Muscle layer of duodenum (tissue), 2 donors: ENCODE measurements at regions not wholly inside any gene's neighbourhood (a gene's known extent, or its start where the extent isn't known, plus 50 kb on each side); places are given as distances from the start of the nearest gene placed in this dataset.

Experiments
- H3K27ac ChIP-seq: one replicate; pipeline ENCODE4 v1.7.0; 2013; ENCODE audit warnings: mild to moderate bottlenecking, low read length
- H3K27me3 ChIP-seq: one replicate; pipeline ENCODE4 v1.7.0; 2013; ENCODE audit warnings: low read depth, mild to moderate bottlenecking, control low read depth, low read length
- H3K36me3 ChIP-seq, 2 donors: one replicate each; pipeline ENCODE4 v1.7.0; 2013; ENCODE audit warnings: low read length in 2 of 2, control low read depth in 1 of 2, mild to moderate bottlenecking in 1 of 2; ENCODE audit not compliant: insufficient read depth in 2 of 2, control insufficient read depth in 1 of 2
- H3K4me1 ChIP-seq, 2 donors: one replicate each; pipeline ENCODE4 v1.7.0; 2013; ENCODE audit warnings: low read length in 2 of 2, mild to moderate bottlenecking in 2 of 2, control low read depth in 1 of 2, moderate library complexity in 1 of 2; ENCODE audit not compliant: insufficient read depth in 2 of 2, control insufficient read depth in 1 of 2
- H3K4me3 ChIP-seq, 2 donors: one replicate each; pipeline ENCODE4 v1.7.0; 2013; ENCODE audit warnings: low read length in 2 of 2, low read depth in 1 of 2, mild to moderate bottlenecking in 1 of 2
- H3K9me3 ChIP-seq, 2 donors: one replicate each; pipeline ENCODE4 v1.7.0; 2013; ENCODE audit warnings: low read length in 2 of 2, control low read depth in 1 of 2, mild to moderate bottlenecking in 1 of 2; ENCODE audit not compliant: control insufficient read depth in 1 of 2
- donor health status: healthy.

GRCh38 chr18:76223403-76223802, 271.6 kb downstream of the ZNF516 start:
- Histone ChIP-seq H3K27ac (no peak overlapping the region), H3K4me1 (no peaks in the 10 kb centered on the region), H3K27me3 (no peaks in the 10 kb centered on the region), H3K4me3 (no peak overlapping the region), H3K9me3 (no peaks in the 10 kb centered on the region), H3K36me3 (no peaks in the 10 kb centered on the region)

- Histone ChIP-seq H3K4me3 (no peak overlapping the region), H3K9me3 (peaks cover 0 to 3% of the 10 kb centered on the region in 2 donors), H3K27me3 (no peaks in the 10 kb centered on the region), H3K4me1 (no peaks in the 10 kb centered on the region), H3K27ac (no peak overlapping the region), H3K36me3 (no peaks in the 10 kb centered on the region)
Measured at GRCh38 chr18:76219023-76219422, 276.0 kb downstream of the ZNF516 start.

GRCh38 chr18:76216096-76216495, 278.9 kb downstream of the ZNF516 start:
- no peaks in the 10 kb centered on the region for H3K27me3 ChIP-seq
- H3K4me1 ChIP-seq, result no peaks in the 10 kb centered on the region
- peaks cover 0 to 3% of the 10 kb centered on the region in 2 donors for H3K9me3 ChIP-seq
- H3K4me3 ChIP-seq, result no peak overlapping the region
- no peaks in the 10 kb centered on the region for H3K36me3 ChIP-seq
- no peak overlapping the region for H3K27ac ChIP-seq

GRCh38 chr18:76213991-76214390, 281.1 kb downstream of the ZNF516 start:
- H3K9me3 ChIP-seq, result peaks cover 0 to 3% of the 10 kb centered on the region in 2 donors
- H3K4me3 ChIP-seq, result no peak overlapping the region
- H3K36me3 ChIP-seq, result no peaks in the 10 kb centered on the region
- H3K4me1 ChIP-seq, result no peaks in the 10 kb centered on the region
- H3K27me3 ChIP-seq, result no peaks in the 10 kb centered on the region
- no peak overlapping the region for H3K27ac ChIP-seq

GRCh38 chr18:76212960-76213359, 282.1 kb downstream of the ZNF516 start:
- no peak overlapping the region for H3K4me3 ChIP-seq
- no peaks in the 10 kb centered on the region for H3K36me3 ChIP-seq
- no peaks in the 10 kb centered on the region for H3K4me1 ChIP-seq
- H3K27ac ChIP-seq, result no peak overlapping the region
- H3K27me3 ChIP-seq, result no peaks in the 10 kb centered on the region
- H3K9me3 ChIP-seq, result peaks cover 0 to 3% of the 10 kb centered on the region in 2 donors

DNA sequence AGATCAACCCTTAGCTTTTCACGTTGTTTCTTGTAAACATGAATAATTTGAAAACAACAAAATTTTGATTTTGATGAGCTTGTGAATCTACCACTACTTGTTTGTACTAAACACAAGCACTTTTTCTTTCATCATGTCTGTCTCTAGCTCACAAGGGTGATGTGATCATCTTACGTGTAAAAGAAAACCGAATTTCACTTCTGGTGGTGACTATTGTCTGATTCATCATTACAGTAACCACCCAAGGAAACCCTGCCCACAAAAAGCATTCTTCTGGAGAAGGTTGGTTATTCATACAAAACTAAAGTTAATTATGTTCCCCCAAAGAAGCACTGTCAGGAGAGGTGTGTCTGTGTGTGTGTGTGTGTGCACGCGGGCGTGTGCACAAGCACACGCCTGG, 285.4 kb downstream of the ZNF516 start:
- Histone ChIP-seq H3K27me3 (no peaks in the 10 kb centered on the region), H3K4me3 (no peak overlapping the region), H3K27ac (no peak overlapping the region), H3K4me1 (no peaks in the 10 kb centered on the region), H3K36me3 (no peaks in the 10 kb centered on the region), H3K9me3 (no peaks in the 10 kb centered on the region)

GRCh38 chr18:76208678-76209306, 286.2 kb downstream of the ZNF516 start:
- no peaks in the 10 kb centered on the region for H3K4me1 ChIP-seq
- no peaks in the 10 kb centered on the region for H3K36me3 ChIP-seq
- no peaks in the 10 kb centered on the region for H3K9me3 ChIP-seq
- no peak overlapping the region for H3K27ac ChIP-seq
- H3K27me3 ChIP-seq, result no peaks in the 10 kb centered on the region
- peak overlapping the region; percentile 22 to 27 for H3K4me3 ChIP-seq

DNA sequence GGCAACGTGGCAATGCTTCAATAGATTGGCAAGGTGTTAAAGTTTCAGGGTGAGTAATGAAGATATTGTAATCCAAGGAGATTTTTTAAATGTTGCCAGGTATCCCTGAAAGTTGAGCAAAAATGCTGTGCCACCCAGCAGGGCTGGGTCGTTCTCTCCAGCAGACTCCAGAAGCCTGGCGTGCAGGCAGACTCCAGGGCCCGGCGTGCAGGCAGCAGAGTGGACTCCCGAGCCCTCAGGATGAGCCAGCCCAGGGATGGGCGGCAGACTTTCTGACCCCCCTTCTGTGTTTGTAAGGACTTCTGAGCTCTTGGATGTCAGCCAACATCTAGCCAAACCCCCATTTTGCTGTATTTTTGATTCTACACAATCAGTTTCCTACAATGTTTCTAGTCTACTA, 289.1 kb downstream of the ZNF516 start:
- H3K27ac ChIP-seq, result no peak overlapping the region
- no peaks in the 10 kb centered on the region for H3K27me3 ChIP-seq
- H3K9me3 ChIP-seq, result no peaks in the 10 kb centered on the region
- H3K4me3 ChIP-seq, result no peak overlapping the region
- no peaks in the 10 kb centered on the region for H3K36me3 ChIP-seq
- H3K4me1 ChIP-seq, result no peaks in the 10 kb centered on the region

DNA sequence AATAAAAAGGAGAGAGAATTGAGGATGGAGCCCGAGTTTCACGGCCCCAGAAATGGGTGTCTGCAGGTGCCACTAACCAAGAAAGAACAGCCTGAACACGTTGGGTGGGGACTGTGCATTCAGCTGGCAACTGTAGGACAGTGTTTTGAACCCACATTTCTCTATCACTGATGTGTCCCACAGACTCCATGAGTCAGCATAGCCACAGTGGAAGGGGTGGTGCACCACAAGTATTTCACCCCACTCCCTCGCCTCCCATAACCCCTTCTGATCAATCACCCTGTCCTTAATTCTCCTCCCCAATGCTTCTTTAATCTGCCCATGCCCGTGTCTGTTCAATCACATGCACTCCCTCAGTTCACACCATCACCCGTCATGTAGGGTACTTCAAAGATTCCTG, 291.5 kb downstream of the ZNF516 start:
- Histone ChIP-seq H3K9me3 (no peaks in the 10 kb centered on the region), H3K36me3 (no peaks in the 10 kb centered on the region), H3K4me3 (no peak overlapping the region), H3K27me3 (no peaks in the 10 kb centered on the region), H3K27ac (no peak overlapping the region), H3K4me1 (no peaks in the 10 kb centered on the region)

DNA sequence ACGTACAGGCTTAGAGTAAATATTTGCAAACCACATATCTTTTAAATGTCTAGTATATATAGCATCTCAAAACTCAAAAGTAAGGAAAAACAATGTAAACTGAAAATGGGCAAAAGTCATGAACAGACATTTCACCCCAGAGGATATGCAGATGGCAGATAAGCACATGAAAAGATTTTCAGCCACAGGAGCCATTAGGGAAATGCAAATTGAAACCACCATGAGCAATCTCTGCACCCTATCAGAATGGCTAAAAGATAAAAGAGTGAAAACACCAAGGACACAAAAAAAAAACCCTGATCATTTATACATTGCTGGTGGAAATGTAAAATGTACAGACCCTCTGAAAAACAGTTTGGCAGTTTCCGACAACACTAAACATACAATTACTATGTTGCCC, 292.7 kb downstream of the ZNF516 start:
- no peaks in the 10 kb centered on the region for H3K9me3 ChIP-seq
- H3K27ac ChIP-seq, result no peak overlapping the region
- H3K4me1 ChIP-seq, result no peaks in the 10 kb centered on the region
- H3K27me3 ChIP-seq, result no peaks in the 10 kb centered on the region
- no peak overlapping the region for H3K4me3 ChIP-seq
- H3K36me3 ChIP-seq, result no peaks in the 10 kb centered on the region

GRCh38 chr18:76195601-76196000, 299.4 kb downstream of the ZNF516 start:
- Histone ChIP-seq H3K36me3 (no peaks in the 10 kb centered on the region), H3K9me3 (peaks cover 0 to 10% of the 10 kb centered on the region in 2 donors), H3K4me3 (no peak overlapping the region), H3K4me1 (no peaks in the 10 kb centered on the region), H3K27ac (no peak overlapping the region), H3K27me3 (no peaks in the 10 kb centered on the region)

- Histone ChIP-seq H3K27me3 (no peaks in the 10 kb centered on the region), H3K4me1 (no peaks in the 10 kb centered on the region), H3K36me3 (no peaks in the 10 kb centered on the region), H3K27ac (no peak overlapping the region), H3K9me3 (peaks cover 0 to 15% of the 10 kb centered on the region in 2 donors), H3K4me3 (no peak overlapping the region)
Measured at GRCh38 chr18:76188097-76188496, 306.9 kb downstream of the ZNF516 start.
